COR-L47 (cell line): ENCODE measurements at regions not wholly inside any gene's neighbourhood (a gene's known extent, or its start where the extent isn't known, plus 50 kb on each side); places are given as distances from the start of the nearest gene placed in this dataset.
"Not testable (repeated sequence)": the region's sequence is repeated elsewhere in the genome, so short reads cannot be mapped to it uniquely, and the experiment has no call there.

Experiments used
- DNase-seq: peaks from one replicate; lab custom pipeline; 2025; lab: John Stamatoyannopoulos, UW

GRCh38 chr15:69675731-69676130 lies 223.1 kb downstream of the RPLP1 start:
- DNase-seq = no peak

DNA sequence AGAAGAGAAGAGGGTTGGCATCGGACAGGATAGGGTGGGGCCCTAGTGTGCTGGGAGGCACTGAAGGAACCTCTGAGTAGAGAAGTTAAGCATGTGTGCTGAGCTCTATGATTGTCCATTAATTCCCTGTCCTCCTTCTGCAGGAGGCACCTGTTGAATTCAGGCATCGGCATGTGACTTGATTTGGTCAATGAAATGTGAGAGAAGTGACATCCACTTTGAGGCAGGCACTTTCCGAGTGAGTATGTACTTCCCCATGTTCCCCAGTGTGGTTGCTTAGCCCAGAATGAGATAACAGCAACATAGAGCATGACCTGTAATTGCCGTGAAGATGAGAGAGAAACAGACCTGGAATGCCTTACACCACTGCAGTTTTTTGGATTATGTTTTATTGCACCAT lies 224.8 kb downstream of the RPLP1 start:
- no peak for DNase-seq

- no peak for DNase-seq
These were observed 227.1 kb downstream of the RPLP1 start for GRCh38 chr15:69679623-69680228.

DNA sequence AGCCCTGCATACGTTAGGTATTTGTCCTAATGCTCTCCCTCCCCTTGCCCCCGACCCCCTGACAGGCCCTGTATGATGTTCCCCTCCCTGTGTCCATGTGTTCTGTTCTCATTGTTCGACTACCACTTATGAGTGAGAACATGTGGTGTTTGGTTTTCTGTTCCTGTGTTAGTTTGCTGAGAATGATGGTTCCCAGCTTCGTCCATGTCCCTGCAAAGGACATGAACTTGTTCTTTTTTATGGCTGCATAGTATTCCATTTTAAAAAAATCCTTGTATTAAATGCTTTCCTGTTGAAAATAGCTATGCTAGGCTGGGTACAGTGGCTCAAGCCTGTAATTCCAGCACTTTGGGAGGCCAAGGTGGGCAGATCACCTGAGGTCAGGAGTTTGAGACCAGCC lies 232.2 kb downstream of the RPLP1 start:
- DNase-seq = not testable (repeated sequence)

- peak; percentile 88 for DNase-seq
These were observed 233.2 kb downstream of the RPLP1 start for GRCh38 chr15:69685512-69686452.

- DNase-seq = no peak
These were observed 234.0 kb downstream of the RPLP1 start for GRCh38 chr15:69686626-69687025.

- DNase-seq = no peak
These were observed 236.5 kb downstream of the RPLP1 start for GRCh38 chr15:69689133-69689532.

DNA sequence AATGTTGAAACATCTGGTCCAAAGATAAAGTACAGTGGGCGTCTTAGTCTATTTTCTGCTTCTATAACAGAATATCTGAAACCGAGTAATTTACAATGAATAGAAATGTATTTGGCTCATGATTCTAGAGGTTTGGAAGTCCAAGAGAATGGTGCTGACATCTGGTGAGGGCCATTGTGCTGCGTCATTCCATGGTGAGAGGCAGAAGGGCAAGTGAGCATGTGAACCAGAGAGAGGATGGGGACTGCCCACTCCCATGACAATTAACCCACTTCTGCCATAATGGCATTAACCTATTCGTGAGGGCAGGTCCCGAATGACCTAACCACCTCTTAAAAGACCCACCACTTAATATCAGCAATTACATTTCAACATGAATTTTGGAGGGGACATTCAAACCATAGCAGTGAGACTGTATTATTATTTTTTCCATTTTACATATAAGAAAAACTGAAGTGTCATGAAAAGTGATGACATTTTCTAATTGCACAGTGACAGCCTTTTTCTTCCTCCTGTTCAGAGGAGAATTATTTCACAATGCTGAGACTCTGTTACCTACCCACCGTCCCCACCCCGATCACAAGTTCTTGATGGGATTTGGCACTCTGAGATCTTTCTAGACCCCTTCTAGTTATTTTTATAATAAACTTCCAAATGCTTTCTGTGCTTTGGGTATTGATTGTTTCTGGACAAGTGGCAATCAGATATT lies 238.8 kb downstream of the RPLP1 start:
- DNase-seq = no peak

- peak; percentile 39 for DNase-seq
These were observed 239.7 kb downstream of the RPLP1 start for GRCh38 chr15:69692342-69692741.

DNA sequence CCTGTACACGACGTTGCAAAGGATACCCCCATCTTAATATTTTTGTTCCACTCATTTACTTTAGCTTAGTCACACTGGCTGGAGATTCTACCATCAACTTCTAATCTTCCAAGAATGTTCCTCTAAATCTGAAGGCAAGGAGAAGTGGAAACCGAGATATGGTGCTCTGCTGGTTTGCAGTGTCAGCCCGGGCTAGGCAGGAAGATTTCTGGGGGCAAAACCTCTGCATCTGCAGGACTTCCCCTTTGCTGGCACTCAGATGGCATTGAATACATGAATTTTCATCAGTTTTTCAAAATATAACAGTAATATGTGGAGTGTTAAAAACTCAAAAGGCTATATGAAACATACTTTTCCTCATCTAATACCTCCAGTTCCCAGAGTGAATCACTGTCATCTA lies 240.4 kb downstream of the RPLP1 start:
- no peak for DNase-seq

DNA sequence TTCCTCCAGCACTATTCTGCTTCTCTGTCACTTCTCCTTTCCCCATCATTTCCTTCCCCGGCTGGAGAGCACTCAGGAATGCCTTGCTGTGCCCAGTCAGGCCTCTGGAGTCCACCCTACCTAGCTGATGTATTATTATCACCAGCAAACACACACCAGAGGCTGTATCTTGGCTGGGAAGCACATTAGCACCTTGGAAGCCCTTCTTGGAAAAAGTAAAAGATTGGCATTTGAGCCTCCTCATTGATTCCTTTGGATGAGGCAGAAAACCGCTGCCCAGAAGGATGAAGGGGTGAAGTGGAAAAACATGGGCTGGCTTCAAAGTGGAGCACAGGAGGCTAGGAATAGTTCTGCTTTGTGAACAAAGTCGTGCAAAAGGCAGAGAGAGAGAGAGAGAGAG lies 244.3 kb downstream of the RPLP1 start:
- no peak for DNase-seq

DNA sequence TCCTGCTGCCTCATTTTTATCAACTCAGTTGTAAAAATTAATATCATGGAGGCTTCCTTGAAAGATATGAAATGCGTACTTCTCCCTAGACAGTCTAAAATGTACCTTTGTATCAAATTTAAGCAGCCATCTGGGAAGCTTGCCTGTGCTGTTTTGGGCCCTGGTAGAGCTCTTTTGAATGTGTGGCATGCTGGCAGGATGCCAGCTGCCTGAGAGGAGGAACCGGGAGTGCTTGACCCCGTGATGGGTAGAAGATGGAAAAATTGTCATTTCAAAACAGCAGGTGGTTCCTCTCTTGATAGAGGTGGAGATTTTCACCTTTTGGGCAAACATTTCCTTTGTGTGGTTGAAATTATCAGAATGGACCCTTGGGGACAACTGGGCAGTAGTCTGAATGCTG lies 245.3 kb downstream of the RPLP1 start:
- DNase-seq = peak; percentile 52

GRCh38 chr15:69699096-69699495 lies 246.5 kb downstream of the RPLP1 start:
- no peak for DNase-seq

DNA sequence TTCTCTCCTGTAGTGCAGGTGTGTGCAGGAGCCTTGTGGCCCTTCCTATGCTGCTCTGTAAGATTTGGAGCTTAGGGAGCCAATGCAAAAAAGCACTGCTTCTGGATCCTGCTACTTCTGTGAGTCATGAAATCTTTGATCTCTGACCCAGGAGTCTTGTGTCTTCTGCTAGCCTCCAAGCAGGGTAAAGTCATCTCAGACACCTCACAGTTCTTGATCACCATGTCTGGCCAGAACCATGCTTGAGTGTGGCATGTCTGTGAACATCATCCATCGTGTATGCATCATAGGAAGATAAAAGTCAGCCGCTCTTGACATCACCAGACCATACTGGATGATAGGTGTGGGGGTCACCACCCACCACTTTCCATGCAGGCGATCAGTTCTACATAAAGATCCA lies 247.8 kb downstream of the RPLP1 start:
- no peak for DNase-seq

- no peak for DNase-seq
These were observed 248.6 kb downstream of the RPLP1 start for GRCh38 chr15:69701198-69701597.

DNA sequence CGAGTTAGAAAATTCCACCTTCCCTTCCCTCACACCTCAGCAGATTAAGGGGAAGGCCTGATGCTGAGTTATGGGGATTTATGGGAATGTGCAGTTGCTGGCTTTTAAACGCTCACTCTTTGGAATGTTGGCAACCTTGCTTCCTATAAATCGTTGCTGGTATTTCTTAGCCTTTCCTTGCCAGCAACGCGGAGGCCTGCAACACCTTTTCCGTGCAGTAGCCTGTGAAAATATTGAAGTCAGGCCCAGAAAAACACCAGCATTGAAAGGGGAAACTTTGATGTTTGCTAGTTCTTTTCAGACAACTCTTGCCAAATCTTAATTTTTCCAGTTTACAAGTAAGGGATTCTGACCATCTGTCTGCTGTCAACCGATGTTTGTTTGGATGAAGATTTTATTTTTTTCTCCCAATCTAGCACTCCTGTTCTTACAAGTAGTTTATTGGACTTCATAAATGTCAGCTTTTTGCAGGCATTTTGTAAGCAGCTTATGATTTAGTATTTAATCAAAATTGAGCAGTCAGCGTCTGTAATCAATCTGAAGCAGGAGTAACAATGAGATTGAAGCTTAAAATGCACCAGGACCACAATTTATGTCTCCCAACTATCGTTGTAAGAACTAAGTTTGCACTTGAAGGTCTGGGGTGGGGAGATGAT lies 251.0 kb downstream of the RPLP1 start:
- DNase-seq = no peak

- DNase-seq = no peak
These were observed 251.6 kb downstream of the RPLP1 start for GRCh38 chr15:69704229-69704628.

- no peak for DNase-seq
These were observed 252.1 kb downstream of the RPLP1 start for GRCh38 chr15:69704700-69705099.

- DNase-seq = no peak
These were observed 253.9 kb downstream of the RPLP1 start for GRCh38 chr15:69706353-69707097.

- not testable (repeated sequence) for DNase-seq
These were observed 254.6 kb downstream of the RPLP1 start for GRCh38 chr15:69707241-69707640.

- DNase-seq = not testable (repeated sequence)
These were observed 256.0 kb downstream of the RPLP1 start for GRCh38 chr15:69708436-69709122.
